ENCODE measurements at regions not wholly inside any gene's neighbourhood (a gene's known extent, or its start where the extent isn't known, plus 50 kb on each side); places are given as distances from the start of the nearest gene placed in this dataset.

- TF ChIP-seq POLR2A (IDR thresholded peaks at IDR 0.05) (no peak), CTCF (IDR thresholded peaks at IDR 0.05) (no peak)
These were observed 317.4 kb downstream of the C3orf38 start for GRCh38 chr3:88467191-88467590.
